SJCRH30 (cell line): ENCODE measurements at regions not wholly inside any gene's neighbourhood (a gene's known extent, or its start where the extent isn't known, plus 50 kb on each side); places are given as distances from the start of the nearest gene placed in this dataset.

Source experiments
- DNase-seq, 2 experiments: peaks; one replicate each; pipeline ENCODE4 v3.0.0-alpha.2; 2015 to 2020
- H3K27ac ChIP-seq: fragments of 250-450 bp; sonication (Bioruptor Pico); 2 replicates; pipeline ENCODE4 v1.5.1; 2020; ENCODE audit warnings: mild to moderate bottlenecking, moderate library complexity
- H3K27me3 ChIP-seq: fragments of 250-450 bp; sonication (Bioruptor Pico); 2 replicates; pipeline ENCODE4 v1.5.1; 2020; ENCODE audit warnings: mild to moderate bottlenecking, moderate library complexity
- H3K36me3 ChIP-seq: fragments of 250-450 bp; sonication (Bioruptor Pico); 2 replicates; pipeline ENCODE4 v1.5.1; 2020; ENCODE audit warnings: mild to moderate bottlenecking, moderate library complexity
- H3K4me1 ChIP-seq: fragments of 250-450 bp; sonication (Bioruptor Pico); 2 replicates; pipeline ENCODE4 v1.5.1; 2020; ENCODE audit warnings: mild to moderate bottlenecking, moderate library complexity
- H3K4me3 ChIP-seq: fragments of 250-450 bp; sonication (Bioruptor Pico); 2 replicates; pipeline ENCODE4 v1.5.1; 2020; ENCODE audit warnings: mild to moderate bottlenecking, moderate library complexity
- H3K9me3 ChIP-seq: fragments of 250-450 bp; sonication (Bioruptor Pico); replicated peaks from 2 replicates; pipeline ENCODE4 v1.5.1; 2020; ENCODE audit warnings: mild to moderate bottlenecking, moderate library complexity

GRCh38 chr9:11713077-11713476, 980.1 kb upstream of the TYRP1 start:
- no peak for DNase-seq
- no peak overlapping the region for H3K4me3 ChIP-seq
- no peak overlapping the region for H3K27ac ChIP-seq
- no peaks in the 10 kb centered on the region for H3K9me3 ChIP-seq
- no peaks in the 10 kb centered on the region for H3K27me3 ChIP-seq
- H3K4me1 ChIP-seq, result no peaks in the 10 kb centered on the region
- H3K36me3 ChIP-seq, result no peaks in the 10 kb centered on the region

- H3K4me3 ChIP-seq, result no peak overlapping the region
- no peak for DNase-seq
- H3K4me1 ChIP-seq, result no peaks in the 10 kb centered on the region
Measured at GRCh38 chr9:11722957-11723356, 970.2 kb upstream of the TYRP1 start.

GRCh38 chr9:11726659-11727058, 966.5 kb upstream of the TYRP1 start:
- Histone ChIP-seq H3K36me3 (no peaks in the 10 kb centered on the region), H3K4me3 (no peak overlapping the region), H3K27ac (no peak overlapping the region), H3K4me1 (no peaks in the 10 kb centered on the region), H3K9me3 (no peaks in the 10 kb centered on the region), H3K27me3 (no peaks in the 10 kb centered on the region)
- no peak for DNase-seq

More at GRCh38 chr9:11722957-11723356, 970.2 kb upstream of the TYRP1 start:
- Histone ChIP-seq H3K36me3 (no peaks in the 10 kb centered on the region), H3K9me3 (no peaks in the 10 kb centered on the region), H3K27ac (no peak overlapping the region), H3K27me3 (no peaks in the 10 kb centered on the region)

GRCh38 chr9:11735391-11735790, 957.8 kb upstream of the TYRP1 start:
- Histone ChIP-seq H3K27me3 (no peaks in the 10 kb centered on the region), H3K9me3 (no peaks in the 10 kb centered on the region), H3K27ac (no peak overlapping the region), H3K4me3 (no peak overlapping the region), H3K36me3 (no peaks in the 10 kb centered on the region), H3K4me1 (no peaks in the 10 kb centered on the region)
- no peak for DNase-seq

- Histone ChIP-seq H3K9me3 (no peaks in the 10 kb centered on the region), H3K27ac (no peak overlapping the region), H3K27me3 (no peaks in the 10 kb centered on the region), H3K36me3 (no peaks in the 10 kb centered on the region), H3K4me3 (no peak overlapping the region), H3K4me1 (no peaks in the 10 kb centered on the region)
- no peak for DNase-seq
Measured at GRCh38 chr9:11742471-11742870, 950.7 kb upstream of the TYRP1 start.

- DNase-seq, result no peak
- H3K4me3 ChIP-seq, result no peak overlapping the region
- no peaks in the 10 kb centered on the region for H3K4me1 ChIP-seq
- H3K36me3 ChIP-seq, result no peaks in the 10 kb centered on the region
- no peaks in the 10 kb centered on the region for H3K9me3 ChIP-seq
- no peak overlapping the region for H3K27ac ChIP-seq
- no peaks in the 10 kb centered on the region for H3K27me3 ChIP-seq
Measured at GRCh38 chr9:11743356-11743755, 949.8 kb upstream of the TYRP1 start.

- Histone ChIP-seq H3K27ac (no peak overlapping the region), H3K36me3 (no peaks in the 10 kb centered on the region), H3K27me3 (no peaks in the 10 kb centered on the region), H3K9me3 (no peaks in the 10 kb centered on the region), H3K4me3 (no peak overlapping the region), H3K4me1 (no peaks in the 10 kb centered on the region)
- DNase-seq, result no peak
Measured at GRCh38 chr9:11749396-11749795, 943.8 kb upstream of the TYRP1 start.

- no peak overlapping the region for H3K27ac ChIP-seq
- no peaks in the 10 kb centered on the region for H3K36me3 ChIP-seq
- H3K27me3 ChIP-seq, result no peaks in the 10 kb centered on the region
- DNase-seq, result no peak
- no peak overlapping the region for H3K4me3 ChIP-seq
- H3K4me1 ChIP-seq, result no peaks in the 10 kb centered on the region
- no peaks in the 10 kb centered on the region for H3K9me3 ChIP-seq
Measured at GRCh38 chr9:11755951-11756350, 937.2 kb upstream of the TYRP1 start.

GRCh38 chr9:11757408-11757807, 935.8 kb upstream of the TYRP1 start:
- Histone ChIP-seq H3K4me1 (no peaks in the 10 kb centered on the region), H3K9me3 (no peaks in the 10 kb centered on the region), H3K27ac (no peak overlapping the region), H3K36me3 (no peaks in the 10 kb centered on the region), H3K4me3 (no peak overlapping the region), H3K27me3 (no peaks in the 10 kb centered on the region)
- no peak for DNase-seq

GRCh38 chr9:11758016-11758415, 935.2 kb upstream of the TYRP1 start:
- Histone ChIP-seq H3K9me3 (no peaks in the 10 kb centered on the region), H3K4me1 (no peaks in the 10 kb centered on the region), H3K27ac (no peak overlapping the region), H3K36me3 (no peaks in the 10 kb centered on the region), H3K27me3 (no peaks in the 10 kb centered on the region), H3K4me3 (no peak overlapping the region)
- DNase-seq, result no peak

GRCh38 chr9:11779971-11780370, 913.2 kb upstream of the TYRP1 start:
- H3K27ac ChIP-seq, result no peak overlapping the region

GRCh38 chr9:11792870-11793269, 900.3 kb upstream of the TYRP1 start:
- no peak overlapping the region for H3K27ac ChIP-seq
- DNase-seq, result no peak
- H3K36me3 ChIP-seq, result no peaks in the 10 kb centered on the region
- H3K4me3 ChIP-seq, result no peak overlapping the region
- no peaks in the 10 kb centered on the region for H3K27me3 ChIP-seq
- H3K4me1 ChIP-seq, result no peaks in the 10 kb centered on the region
- H3K9me3 ChIP-seq, result no peaks in the 10 kb centered on the region

More at GRCh38 chr9:11779971-11780370, 913.2 kb upstream of the TYRP1 start:
- H3K4me3 ChIP-seq, result no peak overlapping the region
- H3K4me1 ChIP-seq, result no peaks in the 10 kb centered on the region
- no peaks in the 10 kb centered on the region for H3K27me3 ChIP-seq
- no peaks in the 10 kb centered on the region for H3K9me3 ChIP-seq
- H3K36me3 ChIP-seq, result no peaks in the 10 kb centered on the region
- no peak for DNase-seq

- Histone ChIP-seq H3K4me3 (no peak overlapping the region), H3K27me3 (no peaks in the 10 kb centered on the region)
Measured at GRCh38 chr9:11794984-11795383, 898.2 kb upstream of the TYRP1 start.

GRCh38 chr9:11805969-11806368, 887.2 kb upstream of the TYRP1 start:
- Histone ChIP-seq H3K4me3 (no peak overlapping the region), H3K9me3 (no peaks in the 10 kb centered on the region), H3K36me3 (no peaks in the 10 kb centered on the region), H3K4me1 (no peaks in the 10 kb centered on the region), H3K27ac (no peak overlapping the region), H3K27me3 (no peaks in the 10 kb centered on the region)
- DNase-seq, result no peak

More at GRCh38 chr9:11794984-11795383, 898.2 kb upstream of the TYRP1 start:
- no peak overlapping the region for H3K27ac ChIP-seq
- H3K9me3 ChIP-seq, result no peaks in the 10 kb centered on the region
- no peaks in the 10 kb centered on the region for H3K4me1 ChIP-seq
- no peaks in the 10 kb centered on the region for H3K36me3 ChIP-seq
- DNase-seq, result no peak

GRCh38 chr9:11821306-11821975, 871.7 kb upstream of the TYRP1 start:
- DNase-seq, result no peak
- Histone ChIP-seq H3K36me3 (no peaks in the 10 kb centered on the region), H3K27ac (no peak overlapping the region)

GRCh38 chr9:11828201-11828600, 865.0 kb upstream of the TYRP1 start:
- Histone ChIP-seq H3K9me3 (no peaks in the 10 kb centered on the region), H3K4me1 (no peaks in the 10 kb centered on the region), H3K36me3 (no peaks in the 10 kb centered on the region), H3K27me3 (no peaks in the 10 kb centered on the region), H3K27ac (no peak overlapping the region), H3K4me3 (no peak overlapping the region)
- no peak for DNase-seq

More at GRCh38 chr9:11821306-11821975, 871.7 kb upstream of the TYRP1 start:
- Histone ChIP-seq H3K4me1 (no peaks in the 10 kb centered on the region), H3K27me3 (no peaks in the 10 kb centered on the region), H3K9me3 (no peaks in the 10 kb centered on the region), H3K4me3 (no peak overlapping the region)
